ENCODE measurements at regions not wholly inside any gene's neighbourhood (a gene's known extent, or its start where the extent isn't known, plus 50 kb on each side); places are given as distances from the start of the nearest gene placed in this dataset.
"Not testable (repeated sequence)": the region's sequence is repeated elsewhere in the genome, so short reads cannot be mapped to it uniquely, and the experiment has no call there.

DNA sequence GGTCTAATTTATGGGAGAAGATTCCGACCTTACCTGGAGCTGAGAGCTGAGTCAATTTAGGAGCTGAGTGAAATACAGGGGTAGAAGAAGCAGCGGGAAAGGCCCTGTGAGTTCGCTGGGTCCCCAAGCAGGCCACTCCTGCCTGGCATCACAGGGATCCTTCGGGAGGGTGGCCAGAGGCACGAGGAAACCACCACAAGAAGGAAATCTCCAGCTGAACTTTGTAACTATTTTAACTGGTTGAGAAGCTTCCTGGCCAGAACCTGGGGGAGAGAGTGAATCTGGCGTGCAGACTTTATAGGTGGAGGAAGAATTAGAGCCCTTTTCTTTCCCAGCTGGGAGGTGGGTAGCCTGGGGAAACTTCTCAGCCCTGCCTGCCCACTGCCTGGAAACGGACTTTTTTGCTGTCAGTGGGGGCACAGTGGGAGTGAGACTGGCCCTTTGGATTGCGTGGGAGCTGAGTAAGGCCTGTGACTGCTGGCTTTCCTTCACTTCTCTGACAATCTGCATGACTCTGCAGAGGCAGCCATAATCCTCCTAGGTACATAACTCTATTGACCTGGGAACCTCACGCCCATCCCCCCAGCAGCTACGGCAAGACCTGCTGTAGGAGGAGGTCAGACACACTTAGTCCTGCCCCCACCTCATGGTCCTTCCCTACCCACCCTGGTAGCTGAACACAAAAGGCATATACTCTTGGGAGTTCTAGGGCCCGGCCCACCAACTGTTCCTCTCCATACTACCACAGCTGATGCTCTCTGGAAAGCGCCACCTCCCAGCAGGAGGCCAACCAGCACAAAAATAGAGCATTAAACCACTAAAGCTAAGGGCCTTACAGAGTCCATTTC lies 340.7 kb downstream of the CNTN3 start:
- no peak for DNase-seq (ENCODE audit: low spot score)

DNA sequence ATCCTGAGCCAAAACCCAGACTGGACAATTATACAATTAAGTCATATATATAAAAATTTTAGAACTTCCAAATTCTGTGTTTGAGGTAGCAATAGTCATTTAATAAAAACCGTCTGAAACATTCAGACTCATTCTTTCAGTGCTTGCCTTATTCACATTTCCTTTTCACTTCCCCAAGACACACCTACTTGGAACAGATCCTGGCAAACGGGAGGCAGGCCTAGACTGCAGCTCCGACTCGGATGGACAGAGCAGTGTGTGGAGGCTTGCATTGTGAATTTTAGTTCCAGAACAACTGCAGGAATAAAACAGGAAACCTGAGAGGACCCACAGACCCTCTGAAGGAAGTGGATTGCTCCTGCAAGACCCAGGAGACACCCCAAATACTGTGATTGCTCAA lies 341.4 kb downstream of the CNTN3 start:
- peak; percentile 71 for DNase-seq (ENCODE audit: low spot score)

DNA sequence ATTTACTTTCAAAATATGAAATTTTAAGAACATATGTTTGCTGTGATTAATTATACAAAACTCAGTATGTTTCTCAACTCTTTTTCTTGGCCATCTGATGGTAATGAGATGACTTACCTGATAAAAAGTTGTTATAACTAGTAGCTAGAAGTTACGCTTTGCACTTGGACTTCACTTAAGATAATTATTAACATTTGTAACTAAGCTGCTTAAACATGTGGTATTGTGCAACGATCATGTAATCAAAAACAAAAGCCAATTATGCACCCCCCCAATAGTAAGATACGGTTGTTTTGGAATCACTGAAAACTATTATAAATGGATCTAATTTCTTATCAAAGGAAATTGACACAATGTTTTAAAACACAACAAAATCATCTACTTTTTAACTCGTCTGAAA lies 342.9 kb downstream of the CNTN3 start:
- no peak for DNase-seq (ENCODE audit: low spot score)

DNA sequence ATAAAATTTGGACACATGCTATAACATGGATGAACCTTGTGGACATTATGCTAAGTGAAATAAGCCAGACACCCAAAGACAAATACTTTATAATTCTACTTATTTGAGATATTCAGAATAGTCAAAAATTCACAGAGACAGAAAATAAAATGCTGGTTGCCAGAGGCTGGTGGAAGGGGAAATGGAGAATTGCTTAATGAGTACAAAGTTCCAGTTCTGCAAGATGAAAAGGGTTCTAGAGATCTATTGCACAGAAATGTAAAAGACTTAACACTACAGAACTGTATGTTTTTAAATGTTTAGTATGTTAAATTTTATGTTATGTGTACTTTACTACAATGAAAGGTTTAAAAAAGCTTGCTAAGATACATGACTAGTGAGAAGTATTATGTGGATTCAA lies 344.8 kb downstream of the CNTN3 start:
- DNase-seq (ENCODE audit: low spot score): no peak

DNA sequence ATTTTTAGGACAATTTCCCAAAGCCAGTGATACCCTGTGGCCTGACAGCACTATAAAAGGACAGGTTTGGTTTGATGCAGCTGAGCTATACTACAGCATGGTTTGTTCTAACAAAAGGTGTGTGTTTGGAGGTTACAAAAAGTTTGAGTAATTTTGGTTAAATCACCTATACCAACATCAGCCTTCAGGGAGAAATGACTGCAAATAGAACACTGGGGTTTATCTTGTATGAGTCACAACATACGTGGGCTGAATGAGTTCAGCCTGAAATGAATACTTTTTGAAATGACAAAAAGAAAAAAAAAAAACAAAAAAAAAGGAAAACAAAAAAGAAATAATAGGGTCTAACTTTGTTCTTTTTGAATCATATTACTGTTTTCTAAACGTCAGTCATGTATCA lies 345.7 kb downstream of the CNTN3 start:
- peak; percentile 18 for DNase-seq (ENCODE audit: low spot score)

DNA sequence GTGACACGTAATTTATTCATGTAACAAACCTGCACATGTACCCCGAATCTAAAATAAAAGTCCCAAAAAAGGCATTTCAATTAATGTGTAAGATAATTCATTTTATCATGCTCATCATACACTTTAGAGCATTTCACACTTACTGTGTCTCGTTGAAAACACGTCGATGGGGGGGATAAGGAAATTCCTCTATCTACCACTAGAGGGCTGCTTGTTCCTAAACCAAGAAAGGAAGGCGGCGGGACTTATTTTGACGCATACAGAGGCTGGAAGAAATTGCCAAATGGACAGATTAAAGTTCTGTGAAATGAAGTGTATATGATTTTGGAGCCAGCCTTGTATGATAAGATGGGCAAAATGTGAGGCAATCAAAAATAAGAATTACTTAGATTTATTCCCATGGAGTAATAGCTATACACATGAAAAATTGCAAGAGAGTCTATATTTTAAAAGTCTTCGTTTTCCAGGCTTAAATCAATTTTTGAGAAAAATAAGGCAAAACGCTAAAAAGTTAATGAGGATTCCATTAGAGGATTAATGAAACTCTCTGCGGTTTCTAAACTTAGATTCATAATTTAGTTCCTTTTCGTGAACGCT lies 346.8 kb downstream of the CNTN3 start:
- DNase-seq (ENCODE audit: low spot score): no peak

DNA sequence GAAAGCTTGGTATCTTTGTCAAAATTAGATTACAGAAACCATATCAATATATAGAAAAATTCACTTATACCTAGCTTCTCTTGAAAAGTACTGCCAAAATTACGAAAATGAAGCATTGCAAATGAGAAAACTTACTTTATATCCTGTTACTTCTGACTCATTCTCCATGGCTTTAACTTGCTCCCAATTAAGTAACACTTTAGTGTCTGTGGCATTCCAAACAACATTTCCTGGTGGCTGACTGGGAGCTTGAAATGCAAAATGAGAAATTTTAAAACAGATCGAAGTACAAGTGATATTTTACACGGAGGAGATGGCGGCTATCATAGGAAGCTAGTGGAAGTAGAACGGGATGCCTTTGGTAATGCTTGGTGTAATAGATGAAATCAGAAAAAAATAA lies 347.3 kb downstream of the CNTN3 start:
- no peak for DNase-seq (ENCODE audit: low spot score)

DNA sequence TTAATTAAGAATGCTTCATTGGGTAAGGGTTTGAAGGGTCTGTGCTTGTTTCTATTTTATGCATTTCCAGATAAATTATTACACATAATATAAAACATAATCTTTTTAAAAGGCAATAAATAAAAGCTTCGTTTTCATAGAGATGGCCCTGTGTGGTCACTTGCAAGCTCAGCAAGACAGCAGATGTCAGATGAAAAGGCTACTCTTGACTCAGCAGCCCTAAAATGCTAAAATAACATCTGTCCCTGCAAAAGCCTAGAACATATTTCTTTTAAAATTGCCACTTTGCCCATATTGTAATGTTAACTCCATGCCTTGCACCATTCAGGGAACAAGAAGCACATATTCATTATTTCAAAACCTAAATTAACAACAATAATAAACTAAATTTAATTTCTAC lies 349.4 kb downstream of the CNTN3 start:
- DNase-seq (ENCODE audit: low spot score): no peak

DNA sequence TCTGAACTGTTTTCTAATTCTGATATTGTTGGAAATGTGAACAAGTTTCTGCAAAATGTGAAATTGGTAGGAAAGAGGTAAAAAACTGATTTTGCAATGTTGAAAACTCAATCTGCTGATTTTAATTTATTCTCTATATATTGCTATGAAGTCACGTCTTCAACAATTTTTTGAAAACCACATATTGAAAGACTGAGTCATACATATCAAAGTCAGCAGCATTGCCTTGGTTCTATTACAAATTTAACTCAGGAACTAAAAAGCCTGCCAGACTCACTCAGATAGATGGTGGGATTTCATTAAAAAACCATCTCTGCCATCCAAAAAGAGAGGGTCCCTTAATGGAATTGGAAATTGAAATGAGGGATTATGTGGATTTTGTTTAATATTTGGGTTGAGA lies 351.4 kb downstream of the CNTN3 start:
- no peak for DNase-seq (ENCODE audit: low spot score)

DNA sequence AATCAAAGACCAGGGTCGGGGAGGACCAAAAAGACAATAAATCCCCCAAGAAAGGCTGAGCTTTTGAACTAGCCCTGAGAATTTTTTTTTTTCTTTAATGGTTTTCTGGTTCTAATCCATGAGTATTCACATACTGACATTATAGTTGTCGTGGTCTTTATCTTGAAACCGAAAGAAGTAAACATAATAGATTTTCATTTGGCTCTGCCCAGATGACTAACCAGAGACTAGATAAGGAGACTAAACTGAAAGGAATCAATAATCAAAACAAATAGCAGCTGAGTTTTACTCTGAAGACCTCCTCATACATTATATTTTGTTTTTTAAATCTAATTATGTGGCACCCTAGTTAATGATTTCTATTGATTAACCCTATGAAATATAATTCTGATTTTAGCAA lies 381.4 kb downstream of the CNTN3 start:
- no peak for DNase-seq (ENCODE audit: low spot score)

DNA sequence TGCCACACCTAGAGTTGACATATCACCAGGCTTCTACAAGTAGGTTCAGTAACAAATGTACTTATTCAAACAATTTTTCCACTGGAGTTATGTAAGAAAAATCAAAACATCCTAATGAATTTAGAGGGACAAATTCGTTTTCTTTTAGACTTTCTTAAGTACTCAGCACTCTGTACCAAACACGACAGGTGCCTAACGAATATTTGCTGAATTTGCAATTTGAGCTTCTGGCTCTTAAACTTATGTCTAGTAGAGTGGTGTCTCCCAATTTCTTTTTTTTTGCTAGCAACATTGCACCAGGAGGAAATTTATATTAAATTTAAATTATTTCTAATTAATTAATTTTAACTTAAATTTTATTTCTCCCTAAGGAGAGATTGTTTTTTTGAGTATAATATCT lies 397.0 kb downstream of the CNTN3 start:
- DNase-seq (ENCODE audit: low spot score): no peak

DNA sequence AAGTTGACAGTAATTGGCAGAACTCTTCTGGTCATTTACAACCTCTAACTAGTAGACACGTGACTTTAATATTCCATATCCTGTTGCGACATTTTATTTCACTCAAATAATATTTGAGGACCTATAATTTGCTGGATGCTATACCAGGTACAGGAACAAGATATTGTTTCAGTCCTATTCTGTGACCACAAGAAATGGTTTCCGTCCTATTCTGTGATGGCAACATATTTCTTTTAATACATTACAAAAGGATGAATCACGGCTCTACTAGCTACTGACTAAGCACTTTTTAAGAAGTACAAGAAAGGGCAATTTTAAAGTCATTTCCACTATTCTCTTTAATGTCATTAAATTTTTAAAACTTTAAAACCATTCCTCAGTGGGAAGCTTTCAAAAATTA lies 400.2 kb downstream of the CNTN3 start:
- no peak for DNase-seq (ENCODE audit: low spot score)

DNA sequence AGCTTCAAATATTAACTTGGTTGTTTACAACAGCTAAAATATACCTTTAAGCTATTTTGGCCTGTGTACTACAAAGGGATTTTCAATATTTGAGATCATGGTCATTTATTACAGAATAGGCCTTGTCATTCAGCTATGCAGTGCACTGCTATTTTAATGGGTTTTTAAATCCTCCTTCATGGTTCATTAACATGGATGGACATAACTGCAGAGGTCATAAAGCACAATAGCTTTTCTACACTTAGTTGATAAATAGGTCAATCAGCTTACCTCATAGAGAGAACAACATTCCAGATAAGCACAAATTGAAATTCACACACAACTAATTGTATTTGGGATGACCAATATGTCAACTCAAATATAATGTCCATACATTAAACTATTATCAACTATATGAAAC lies 403.7 kb downstream of the CNTN3 start:
- DNase-seq (ENCODE audit: low spot score): no peak

DNA sequence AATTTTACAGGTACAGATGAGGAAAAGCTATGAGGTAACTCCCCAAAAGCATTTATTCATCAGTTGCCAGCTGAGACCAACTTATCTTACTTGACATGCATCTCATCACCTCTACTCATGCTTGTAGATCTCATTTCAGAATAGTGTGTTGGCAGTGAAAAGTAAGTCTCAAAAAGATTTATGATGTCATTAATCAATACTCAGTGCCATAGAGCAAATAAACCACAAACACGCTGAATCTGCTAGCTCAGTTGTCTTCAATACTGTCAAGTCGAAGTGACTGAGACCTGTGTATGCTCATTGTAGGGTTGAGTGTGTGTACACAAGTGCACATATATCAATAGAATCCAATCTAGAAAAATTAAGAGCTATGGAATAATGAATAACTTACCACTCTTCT lies 413.5 kb downstream of the CNTN3 start:
- no peak for DNase-seq (ENCODE audit: low spot score)

DNA sequence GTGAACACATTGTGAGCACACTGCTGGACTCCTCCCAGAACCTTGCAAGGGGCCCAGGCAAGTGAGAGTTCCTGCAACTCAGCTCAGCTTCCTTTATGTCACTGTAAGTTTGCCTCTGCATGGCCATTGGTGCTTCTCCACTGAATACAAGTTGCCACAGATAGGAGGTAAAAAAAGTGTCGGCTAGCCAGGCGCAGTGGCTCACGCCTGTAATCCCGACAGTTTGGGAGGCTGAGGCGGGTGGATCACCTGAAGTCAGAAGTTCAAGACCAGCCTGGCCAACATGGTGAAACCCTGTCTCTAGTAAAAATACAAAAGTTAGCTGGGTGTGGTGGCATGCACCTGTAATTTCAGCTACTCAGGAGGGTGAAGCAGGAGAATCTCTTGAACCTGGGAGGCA lies 435.8 kb downstream of the CNTN3 start:
- DNase-seq (ENCODE audit: low spot score): not testable (repeated sequence)

DNA sequence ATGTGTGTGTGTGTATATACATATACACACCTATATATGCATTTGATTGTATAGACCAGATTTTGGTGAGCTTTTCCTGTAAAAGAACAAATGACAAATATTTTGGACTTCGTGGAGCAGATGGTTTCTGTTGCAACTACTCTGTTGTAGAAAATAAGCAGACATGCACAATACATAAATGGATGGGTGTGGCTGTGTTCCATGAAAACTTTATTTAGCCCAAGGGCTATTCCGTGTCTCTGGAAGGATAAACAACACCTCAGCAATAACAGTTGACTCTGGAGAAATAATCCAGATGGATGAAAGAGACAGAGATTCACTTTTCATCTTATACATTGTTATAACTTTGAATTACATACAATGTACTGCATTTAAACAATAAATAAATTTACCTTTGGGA lies 441.4 kb downstream of the CNTN3 start:
- no peak for DNase-seq (ENCODE audit: low spot score)

DNA sequence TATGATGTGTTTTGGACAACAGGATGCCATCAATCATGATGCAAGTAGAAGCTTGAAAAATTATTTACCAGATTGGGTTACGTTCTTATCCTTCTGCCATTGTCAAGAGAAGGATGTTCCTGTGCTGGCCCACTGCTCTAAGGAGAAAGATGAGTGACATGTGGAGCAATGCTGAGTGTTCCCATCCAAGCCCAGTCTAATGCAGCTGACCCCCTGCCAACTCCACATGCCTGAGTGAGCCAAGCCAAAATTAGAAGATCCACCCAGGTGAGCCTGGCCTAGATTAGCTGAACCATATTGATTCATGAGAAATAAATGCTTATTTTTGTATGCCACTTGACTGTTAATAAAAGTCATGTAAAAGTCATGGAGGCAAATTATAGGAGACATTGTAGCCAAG lies 446.5 kb downstream of the CNTN3 start:
- DNase-seq (ENCODE audit: low spot score): no peak

DNA sequence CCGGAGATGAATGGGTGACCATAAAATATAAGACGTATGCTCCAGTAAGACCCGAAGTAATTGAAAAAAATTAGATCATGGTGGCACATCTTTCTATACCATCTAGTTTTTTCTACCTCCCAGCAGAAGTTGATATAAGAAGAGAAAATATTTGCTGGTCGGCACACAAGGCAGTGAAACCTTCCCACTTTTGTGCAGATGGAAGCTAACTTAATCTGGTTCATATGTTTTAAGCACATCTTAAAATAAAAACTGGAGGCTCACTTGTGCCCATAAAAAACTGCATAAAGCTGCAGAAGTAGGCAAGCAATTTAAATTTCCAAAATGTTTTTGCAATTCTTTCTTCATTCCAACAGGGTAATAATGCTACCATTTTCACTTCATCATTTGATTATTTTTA lies 449.2 kb downstream of the CNTN3 start:
- DNase-seq (ENCODE audit: low spot score): no peak

DNA sequence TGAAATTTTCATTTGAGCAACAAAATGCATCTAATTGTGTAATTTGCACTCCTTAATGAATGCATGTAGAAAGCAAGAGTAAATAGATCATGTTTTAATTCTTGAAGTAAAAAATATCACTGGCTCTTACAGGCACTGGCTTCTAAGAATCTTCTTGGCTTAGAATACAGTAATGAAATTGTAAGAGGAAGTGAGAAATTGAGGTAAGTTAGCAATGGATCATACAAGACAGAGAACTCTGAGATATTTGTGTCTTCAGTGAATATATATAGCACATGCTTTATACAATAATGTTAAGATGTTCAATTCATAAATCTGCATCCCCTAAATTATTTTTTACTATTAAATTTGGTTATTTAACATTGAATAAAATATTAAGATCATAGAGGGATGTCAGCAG lies 465.0 kb downstream of the CNTN3 start:
- no peak for DNase-seq (ENCODE audit: low spot score)

DNA sequence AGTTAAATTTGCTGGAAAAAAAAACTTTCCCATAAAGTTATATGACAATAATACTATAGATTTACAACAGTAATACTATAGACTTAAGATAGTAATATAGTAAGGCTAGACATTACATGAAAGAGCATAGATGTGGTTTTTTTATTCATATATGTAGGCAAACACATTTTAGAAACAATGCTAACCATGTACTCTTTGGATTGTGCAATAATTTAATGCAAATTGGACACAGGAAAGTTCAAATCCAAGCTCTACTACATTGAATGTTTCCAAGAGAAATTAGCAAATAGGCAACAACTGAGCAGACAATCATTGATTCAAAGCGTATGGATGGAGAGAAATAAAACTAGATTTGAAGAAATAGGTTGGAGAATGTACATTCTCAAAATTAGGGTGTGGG lies 469.2 kb downstream of the CNTN3 start:
- DNase-seq (ENCODE audit: low spot score): no peak

DNA sequence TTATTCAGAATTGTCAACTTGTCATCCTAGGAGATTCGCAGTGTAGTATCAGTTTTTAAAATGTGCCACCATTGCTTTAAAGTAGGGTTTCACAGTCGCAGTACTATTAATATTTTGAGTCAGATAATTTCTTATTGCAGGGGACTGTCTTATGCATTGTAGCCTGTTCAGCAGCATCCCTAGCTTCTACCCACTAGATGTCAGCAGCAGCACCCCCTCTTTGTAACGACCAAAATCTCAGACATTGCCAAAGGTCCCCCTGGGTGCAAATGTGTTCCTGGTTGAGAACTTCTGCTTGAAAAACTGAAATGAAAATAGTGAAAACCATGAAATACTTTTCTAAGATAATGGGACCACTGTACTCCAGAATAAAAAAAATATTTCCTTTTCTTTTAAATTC lies 474.8 kb downstream of the CNTN3 start:
- DNase-seq (ENCODE audit: low spot score): peak; percentile 9

DNA sequence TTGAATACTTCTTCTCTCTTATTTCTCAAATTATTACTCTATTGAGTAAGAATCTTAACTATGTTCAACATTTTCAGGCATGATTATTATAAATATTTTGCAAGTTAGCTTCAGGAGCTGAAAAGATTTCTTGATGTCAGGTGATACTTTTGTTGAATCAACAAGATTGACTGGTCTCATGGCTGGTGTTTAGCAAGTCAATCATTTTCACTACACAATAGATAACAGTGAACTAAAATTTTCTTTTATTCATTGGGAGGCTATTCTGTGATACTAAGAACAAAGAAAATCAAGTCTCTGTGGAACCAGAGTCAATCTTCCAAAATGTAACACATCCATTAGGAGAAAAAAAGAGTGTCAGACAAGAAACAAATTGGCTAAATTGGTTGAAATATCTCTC lies 476.7 kb downstream of the CNTN3 start:
- no peak for DNase-seq (ENCODE audit: low spot score)

DNA sequence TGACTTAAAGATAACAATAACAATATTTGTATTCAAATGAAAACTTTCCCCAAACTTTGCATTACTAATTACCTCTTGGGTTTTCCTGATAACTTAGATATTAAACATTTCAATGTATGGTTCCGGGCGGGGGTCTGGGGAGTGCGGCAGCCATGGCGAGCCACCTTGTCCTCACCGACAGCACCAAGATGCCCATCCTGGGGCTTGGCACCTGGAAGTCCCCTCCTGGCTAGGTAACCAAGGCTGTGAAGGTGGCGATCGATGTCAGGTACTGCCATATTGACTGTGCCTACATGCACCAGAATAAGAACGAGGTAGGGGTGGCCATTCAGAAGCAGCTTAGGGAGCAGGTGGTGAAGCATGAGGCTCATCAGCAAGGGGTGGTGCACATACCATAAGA lies 478.7 kb downstream of the CNTN3 start:
- DNase-seq (ENCODE audit: low spot score): no peak

DNA sequence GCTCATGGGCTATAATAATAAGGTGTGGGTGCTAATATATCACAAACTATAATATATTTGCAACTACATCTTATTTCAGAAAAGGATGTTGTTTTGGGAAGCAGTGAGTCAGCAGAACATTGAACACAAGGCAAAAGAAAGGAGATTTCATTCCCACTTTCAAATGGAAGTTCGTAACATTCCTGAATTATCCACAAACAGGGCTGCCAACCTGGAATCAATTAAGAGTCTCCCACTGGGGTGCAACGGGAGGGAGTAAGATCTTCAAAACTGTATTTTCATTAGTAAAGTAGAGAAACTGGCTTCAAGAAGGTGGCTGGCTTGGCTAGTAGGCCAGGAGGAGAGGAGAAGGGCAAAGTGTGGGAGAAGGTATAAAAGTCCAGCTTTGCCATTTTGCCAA lies 479.6 kb downstream of the CNTN3 start:
- DNase-seq (ENCODE audit: low spot score): no peak

Data from AG20443 (cell line).